HG03108 (cell line): ENCODE measurements at regions not wholly inside any gene's neighbourhood (a gene's known extent, or its start where the extent isn't known, plus 50 kb on each side); places are given as distances from the start of the nearest gene placed in this dataset.
"Not testable (repeated sequence)": the region's sequence is repeated elsewhere in the genome, so short reads cannot be mapped to it uniquely, and the experiment has no call there.

Source experiments
- ATAC-seq: cut with Tn5 transposase; IDR thresholded peaks from one replicate; pipeline ENCODE4 v1.9.1; 2021; ENCODE audit warnings: moderate library complexity; ENCODE audit not compliant: unreplicated experiment

GRCh38 chr17:83156408-83156807 is 77.0 kb downstream of the METRNL start:
- ATAC-seq: no peak

- no peak for ATAC-seq
These were observed 80.0 kb downstream of the METRNL start for GRCh38 chr17:83159204-83160049.

- ATAC-seq: no peak
These were observed 81.3 kb downstream of the METRNL start for GRCh38 chr17:83160443-83161297.

GRCh38 chr17:83161298-83162034 is 82.1 kb downstream of the METRNL start:
- no peak for ATAC-seq

GRCh38 chr17:83162035-83162745 is 82.8 kb downstream of the METRNL start:
- ATAC-seq: no peak

GRCh38 chr17:83164490-83164889 is 85.1 kb downstream of the METRNL start:
- ATAC-seq: no peak

GRCh38 chr17:83170571-83171260 is 91.3 kb downstream of the METRNL start:
- ATAC-seq: no peak

- ATAC-seq: no peak
These were observed 92.3 kb downstream of the METRNL start for GRCh38 chr17:83171661-83172060.

- ATAC-seq: not testable (repeated sequence)
These were observed 92.7 kb downstream of the METRNL start for GRCh38 chr17:83172099-83172498.

GRCh38 chr17:83172646-83173045 is 93.2 kb downstream of the METRNL start:
- ATAC-seq: not testable (repeated sequence)

GRCh38 chr17:83173180-83173913 is 93.9 kb downstream of the METRNL start:
- not testable (repeated sequence) for ATAC-seq

- no peak for ATAC-seq
These were observed 94.5 kb downstream of the METRNL start for GRCh38 chr17:83173914-83174361.

- no peak for ATAC-seq
These were observed 95.1 kb downstream of the METRNL start for GRCh38 chr17:83174362-83175118.

GRCh38 chr17:83175119-83175821 is 95.9 kb downstream of the METRNL start:
- no peak for ATAC-seq

- ATAC-seq: no peak
These were observed 96.6 kb downstream of the METRNL start for GRCh38 chr17:83175822-83176622.

GRCh38 chr17:83176623-83177583 is 97.5 kb downstream of the METRNL start:
- ATAC-seq: no peak
